NCI-H2227 (cell line): ENCODE measurements at regions not wholly inside any gene's neighbourhood (a gene's known extent, or its start where the extent isn't known, plus 50 kb on each side); places are given as distances from the start of the nearest gene placed in this dataset.
"Not testable (repeated sequence)": the region's sequence is repeated elsewhere in the genome, so short reads cannot be mapped to it uniquely, and the experiment has no call there.

ENCODE experiments used
- DNase-seq: peaks from one replicate; lab custom pipeline; 2025; ENCODE audit not compliant: unreplicated experiment; lab: John Stamatoyannopoulos, UW

DNA sequence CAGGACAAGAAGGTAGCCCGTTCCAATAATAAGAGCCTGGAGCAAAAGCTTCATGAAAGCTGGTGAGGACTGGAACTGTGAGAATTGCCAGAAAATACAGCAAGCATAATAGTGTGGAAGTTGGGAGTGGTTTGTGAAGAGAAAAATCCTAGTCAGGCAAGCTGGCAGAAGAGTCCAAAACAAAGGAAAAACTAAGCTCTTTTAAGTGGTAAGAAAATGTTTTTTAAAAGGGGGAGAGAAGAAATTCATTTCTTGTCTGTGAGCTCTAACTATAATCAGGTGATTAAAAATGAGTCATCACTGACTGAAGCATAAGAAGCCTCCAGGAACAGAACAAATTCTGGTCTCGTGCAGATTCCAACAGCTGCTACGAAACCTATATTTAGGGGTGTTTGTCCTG, 102.6 kb downstream of the CAAP1 start:
- DNase-seq, result no peak

DNA sequence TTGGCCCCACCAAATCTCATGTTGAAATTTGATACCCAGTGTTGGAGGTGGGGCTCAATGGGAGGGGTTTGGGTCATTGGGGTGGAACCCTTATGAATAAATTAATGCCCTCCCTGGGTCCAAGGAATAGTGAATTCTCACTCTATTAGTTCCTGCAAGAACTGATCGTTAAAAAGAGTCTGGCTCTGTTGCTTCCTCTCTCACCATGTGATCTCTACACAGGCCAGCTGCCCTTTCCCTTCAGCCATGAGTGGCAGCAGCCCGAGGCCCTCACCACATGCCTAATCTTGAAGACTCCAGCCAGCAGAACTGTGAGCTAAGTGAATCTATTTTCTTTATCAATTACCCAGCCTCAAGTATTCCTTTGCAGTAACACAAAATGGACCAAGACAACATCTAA, 106.0 kb downstream of the CAAP1 start:
- DNase-seq, result no peak

DNA sequence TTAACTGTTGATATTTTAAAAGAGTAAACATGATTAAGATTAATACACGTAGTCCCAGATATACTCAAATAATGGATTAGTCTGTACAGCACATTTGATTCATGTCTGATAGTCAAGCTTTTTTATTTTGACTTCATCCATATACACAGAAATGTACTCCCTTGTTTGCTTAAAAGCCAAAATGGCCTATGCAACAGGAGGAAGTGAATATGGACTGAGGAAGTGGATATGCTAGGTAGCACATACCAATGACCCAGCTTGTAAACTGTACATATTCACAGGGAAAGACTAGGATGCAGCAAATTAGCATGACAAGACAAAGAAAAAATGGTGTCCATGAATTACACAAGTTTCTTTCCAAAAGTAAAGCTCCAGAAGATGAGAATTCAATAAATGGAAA, 109.7 kb downstream of the CAAP1 start:
- DNase-seq, result no peak

- no peak for DNase-seq
Measured at GRCh38 chr9:26781906-26782305, 110.7 kb downstream of the CAAP1 start.

- DNase-seq, result not testable (repeated sequence)
Measured at GRCh38 chr9:26780307-26780706, 112.3 kb downstream of the CAAP1 start.

GRCh38 chr9:26779062-26779461, 113.5 kb downstream of the CAAP1 start:
- no peak for DNase-seq

DNA sequence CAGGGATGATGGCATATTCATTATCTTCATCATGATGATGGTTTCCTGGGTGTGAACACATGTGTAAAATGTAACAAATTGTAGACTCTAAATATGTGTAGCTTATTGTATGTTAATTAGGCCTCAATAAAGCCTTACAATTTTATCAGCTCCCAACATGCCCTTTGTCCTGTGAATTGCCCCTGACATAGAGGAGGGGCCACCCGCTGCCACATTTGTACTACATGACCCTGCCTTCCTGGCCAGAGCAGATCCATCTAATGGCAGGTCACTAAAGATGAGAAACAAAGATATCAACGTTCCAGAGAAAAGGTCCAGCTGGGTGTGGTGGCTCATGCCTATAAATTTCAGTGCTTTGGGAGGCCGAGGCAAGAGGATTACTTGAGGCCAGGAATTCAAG, 117.2 kb downstream of the CAAP1 start:
- no peak for DNase-seq

- DNase-seq, result no peak
Measured at GRCh38 chr9:26773056-26773455, 119.5 kb downstream of the CAAP1 start.

- no peak for DNase-seq
Measured at GRCh38 chr9:26770821-26771220, 121.8 kb downstream of the CAAP1 start.

DNA sequence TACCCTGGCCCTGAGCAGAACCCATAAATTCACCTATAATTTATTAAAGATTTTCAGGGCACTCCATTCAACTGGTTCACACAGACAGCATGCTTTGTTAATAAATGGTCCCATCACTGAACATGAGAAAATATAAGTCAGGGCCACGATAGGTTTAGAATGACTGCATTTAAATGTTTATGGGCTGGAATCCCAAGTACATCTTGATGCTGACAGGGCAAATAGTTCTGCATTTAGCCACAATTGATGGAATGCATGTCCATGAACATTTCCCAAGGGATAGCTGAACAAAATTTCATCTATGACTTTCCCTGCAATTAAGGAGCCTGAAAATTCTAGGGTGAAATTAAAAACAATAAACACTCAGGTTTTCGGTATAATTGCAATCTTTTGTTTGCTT, 124.5 kb downstream of the CAAP1 start:
- no peak for DNase-seq

DNA sequence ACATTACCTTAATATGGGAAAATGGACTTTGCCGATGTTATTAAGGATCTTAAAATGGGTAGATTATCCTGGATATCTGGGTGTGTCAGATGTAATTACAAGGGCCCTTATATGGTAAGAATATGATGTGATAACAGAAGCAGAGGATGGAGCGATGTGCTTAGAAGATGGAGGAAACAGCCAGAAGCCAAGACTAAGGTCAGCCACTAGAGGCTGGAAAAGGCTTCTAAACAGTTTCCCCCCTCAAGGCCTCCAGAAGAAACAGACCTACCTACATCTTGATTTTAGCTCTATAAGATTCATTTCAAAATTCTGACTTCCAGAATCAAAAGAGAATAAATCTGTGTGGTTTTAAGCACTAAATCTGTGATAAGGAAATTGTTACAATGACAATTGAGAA, 131.9 kb downstream of the CAAP1 start:
- DNase-seq, result no peak

DNA sequence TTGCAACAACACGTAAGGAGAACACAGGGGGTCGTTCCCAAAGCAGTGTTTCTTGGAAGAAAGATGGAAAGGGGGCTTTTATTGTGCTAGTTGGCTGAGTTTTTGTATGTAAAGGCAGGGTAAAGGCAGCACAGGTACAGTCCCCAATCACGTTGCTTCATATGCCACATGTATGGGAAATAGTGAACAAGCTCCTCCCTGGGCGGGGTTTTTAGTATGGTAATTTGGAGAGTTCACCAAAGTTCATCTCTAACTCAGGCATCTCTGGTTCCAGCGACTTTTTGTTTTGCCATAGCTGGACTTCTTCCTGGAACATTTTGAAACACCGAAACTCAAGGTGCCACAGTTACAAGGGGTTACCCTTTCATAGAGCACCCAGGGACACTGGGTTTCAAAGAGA, 133.9 kb downstream of the CAAP1 start:
- no peak for DNase-seq

- no peak for DNase-seq
Measured at GRCh38 chr9:26756881-26757280, 135.7 kb downstream of the CAAP1 start.

DNA sequence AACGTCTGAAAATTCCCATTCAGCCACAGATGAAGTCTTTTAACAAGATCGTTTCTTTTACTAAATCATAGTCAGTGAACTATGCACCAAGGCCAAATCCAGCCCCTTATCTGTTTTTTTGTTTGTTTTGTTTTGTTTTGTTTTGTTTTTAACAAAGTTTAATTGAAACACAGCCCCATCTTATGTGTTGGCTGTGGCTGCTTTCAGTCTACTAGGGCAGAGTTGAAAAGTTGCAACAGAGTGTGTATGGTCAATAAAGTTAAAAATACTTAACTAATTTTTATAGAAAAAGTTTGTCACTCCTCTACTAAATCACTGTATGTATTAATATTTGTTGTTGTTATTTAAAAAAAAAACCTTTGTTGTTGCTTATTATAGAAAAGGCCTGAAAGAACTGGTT, 137.1 kb downstream of the CAAP1 start:
- no peak for DNase-seq

DNA sequence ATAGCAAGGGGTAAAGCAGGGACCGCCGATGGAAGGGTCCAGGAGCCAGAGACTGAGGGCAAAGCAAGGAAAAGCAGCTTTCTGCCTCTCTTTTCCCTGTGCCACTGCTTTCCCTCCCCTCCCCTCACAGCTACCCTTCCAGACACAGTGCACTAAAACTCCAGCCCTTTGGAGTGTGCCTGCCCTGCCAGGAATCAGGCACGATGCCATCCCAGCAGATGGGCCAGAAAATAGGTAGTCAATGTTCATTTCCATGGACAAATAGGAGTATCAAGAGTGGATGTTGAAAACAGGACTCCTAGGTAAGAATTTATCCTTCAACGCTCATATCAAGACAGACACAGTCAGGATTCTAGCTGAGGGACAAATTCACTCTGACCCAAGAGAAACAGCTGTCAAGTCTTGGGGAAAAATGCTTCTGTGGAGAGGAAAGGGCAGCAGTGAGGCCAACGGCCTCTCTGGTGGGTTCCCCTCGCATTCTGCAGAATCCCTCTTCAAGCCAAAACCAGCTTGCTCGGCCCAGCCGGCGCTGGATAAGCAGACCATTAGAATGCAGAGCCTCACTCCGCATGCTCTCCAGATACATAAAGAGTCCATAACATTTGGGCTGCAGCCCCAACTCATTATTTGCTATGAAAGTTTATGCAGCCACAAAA, 138.0 kb downstream of the CAAP1 start:
- DNase-seq, result no peak

- DNase-seq, result no peak
Measured at GRCh38 chr9:26753971-26754370, 138.6 kb downstream of the CAAP1 start.

DNA sequence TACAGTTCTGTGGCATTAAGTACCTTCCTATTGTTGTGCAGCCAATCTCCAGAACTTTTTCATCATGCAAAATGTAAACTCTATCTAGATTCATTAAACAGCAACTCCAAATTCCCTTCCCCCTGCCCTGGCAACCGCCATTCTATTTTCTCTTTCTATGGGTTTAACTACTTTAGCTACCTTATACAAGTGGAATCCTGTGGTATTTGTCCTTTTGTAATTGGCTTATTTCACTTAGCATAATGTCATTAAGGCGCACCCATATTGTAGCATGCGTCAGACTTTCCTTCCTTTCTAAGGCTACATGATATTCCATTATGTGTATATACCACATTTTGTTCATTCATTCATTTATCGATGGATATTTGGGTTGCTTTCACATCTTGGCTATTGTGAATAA, 142.4 kb downstream of the CAAP1 start:
- no peak for DNase-seq

DNA sequence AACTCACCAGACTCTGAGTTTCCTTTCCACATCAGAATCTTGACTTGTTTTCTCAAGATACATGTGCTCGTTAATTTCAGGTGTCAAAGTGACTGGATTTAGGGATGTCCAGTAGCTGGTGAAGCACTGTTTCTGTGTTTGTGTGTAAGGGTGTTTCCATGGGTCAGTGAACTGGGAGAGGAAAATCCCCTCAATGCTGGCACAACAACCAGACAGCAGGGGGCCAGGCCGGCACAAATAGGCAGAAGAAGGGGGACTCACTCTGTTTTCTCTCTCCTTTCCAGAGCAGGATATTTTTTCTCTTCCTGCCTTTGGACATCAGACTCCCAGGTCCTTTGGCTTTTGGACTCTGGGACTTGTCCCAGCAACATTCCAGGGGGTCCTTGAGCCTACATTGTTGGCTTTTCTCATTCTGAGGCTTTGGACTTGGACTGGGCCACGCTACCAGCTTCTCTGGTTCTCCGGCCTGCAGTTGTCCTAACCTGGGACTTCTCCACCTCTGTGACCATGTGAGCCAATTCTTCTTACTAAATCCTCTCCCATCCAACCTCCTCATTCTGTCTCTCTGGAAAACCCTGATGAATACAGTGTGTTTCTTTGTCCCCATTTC, 144.0 kb downstream of the CAAP1 start:
- no peak for DNase-seq

- DNase-seq, result no peak
Measured at GRCh38 chr9:26747611-26748010, 145.0 kb downstream of the CAAP1 start.

- DNase-seq, result no peak
Measured at GRCh38 chr9:26746357-26747072, 146.1 kb downstream of the CAAP1 start.

DNA sequence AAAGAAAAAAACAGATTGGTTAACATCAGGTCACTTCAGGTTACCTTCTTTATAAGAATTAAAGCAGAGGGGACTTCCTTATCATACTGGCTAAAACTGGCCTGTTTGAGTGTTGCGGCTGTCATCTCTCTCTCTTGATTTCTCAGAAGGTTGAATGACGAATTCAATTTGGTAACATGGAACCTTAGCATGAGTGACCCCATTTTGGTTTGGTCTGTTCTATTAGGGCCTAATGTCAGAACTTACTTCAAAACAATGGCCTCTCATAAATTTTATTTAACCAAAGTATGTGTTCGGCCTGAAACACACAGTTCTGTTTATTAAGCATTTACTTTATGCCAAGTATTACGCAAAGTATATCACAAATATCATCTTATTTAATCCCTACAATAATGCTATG, 147.5 kb downstream of the CAAP1 start:
- DNase-seq, result no peak

DNA sequence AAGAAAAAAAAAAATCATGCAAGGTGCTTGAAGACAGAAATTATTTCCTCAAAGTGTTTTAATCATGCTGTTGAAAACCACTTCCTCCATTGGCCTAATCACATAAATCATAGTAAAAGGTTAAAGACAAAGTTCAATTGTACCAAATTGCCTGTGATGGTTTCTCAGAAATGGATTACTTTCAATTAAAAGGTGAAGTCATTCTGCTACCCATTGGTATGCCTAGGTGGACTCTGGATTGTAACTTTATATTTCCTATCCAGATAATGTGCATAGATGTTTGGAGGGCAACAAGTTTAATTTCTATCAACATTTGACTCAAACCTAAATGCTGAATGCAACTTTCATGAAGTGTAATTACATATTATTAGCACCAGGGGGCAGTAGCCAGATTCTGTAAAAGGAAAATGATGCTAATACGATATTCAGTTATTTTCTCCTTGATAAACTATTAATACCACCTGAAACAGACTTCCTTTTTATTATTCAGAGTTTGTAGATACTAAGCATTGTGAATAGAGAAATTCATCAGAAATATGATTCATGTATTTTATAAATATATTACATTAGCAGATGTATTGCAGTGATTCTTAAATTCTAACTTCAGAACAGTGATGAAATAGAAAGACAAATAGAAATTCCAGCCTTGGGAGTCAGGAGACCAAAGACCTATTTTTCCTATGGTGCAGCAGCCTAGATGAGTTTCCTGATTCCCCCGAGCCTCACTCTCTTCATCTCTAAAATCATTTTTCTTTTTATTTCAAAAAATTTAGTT, 148.2 kb downstream of the CAAP1 start:
- DNase-seq, result peak; percentile 5
